GM23338 (cell line): ENCODE measurements at regions not wholly inside any gene's neighbourhood (a gene's known extent, or its start where the extent isn't known, plus 50 kb on each side); places are given as distances from the start of the nearest gene placed in this dataset.

Experiments used
- ATAC-seq: fragments of 200-7000 bp; cut with Tn5 transposase; 3 replicates; pipeline ENCODE4 v1.9.1; 2020
- DNase-seq: peaks from one replicate; pipeline ENCODE4 v3.0.0-alpha.2; 2015; ENCODE audit warnings: low spot score
- H2AFZ ChIP-seq: fragments of 200-600 bp; sonication (generic); 2 replicates; pipeline ENCODE4 v1.8.0; 2016; ENCODE audit warnings: antibody characterized with exemption, mild to moderate bottlenecking, moderate library complexity
- H3F3A ChIP-seq: fragments of 200-600 bp; sonication (generic); replicated peaks from 2 replicates; pipeline ENCODE4 v1.8.0; 2017; ENCODE audit warnings: antibody characterized with exemption, mixed run types, low read depth
- H3K27ac ChIP-seq: fragments of 200-600 bp; sonication (generic); 2 replicates; pipeline ENCODE4 v1.6.1; 2016; ENCODE audit warnings: low read depth
- H3K27me3 ChIP-seq: fragments of 200-600 bp; sonication (generic); 2 replicates; pipeline ENCODE4 v1.8.0; 2016; ENCODE audit warnings: mild to moderate bottlenecking, mixed run types, moderate library complexity; ENCODE audit not compliant: insufficient read depth
- H3K36me3 ChIP-seq: fragments of 200-600 bp; sonication (generic); 2 replicates; pipeline ENCODE4 v1.8.0; 2016; ENCODE audit warnings: mild to moderate bottlenecking; ENCODE audit not compliant: insufficient read depth
- H3K4me1 ChIP-seq: fragments of 200-600 bp; sonication (generic); 2 replicates; pipeline ENCODE4 v1.8.0; 2016; ENCODE audit warnings: mild to moderate bottlenecking, moderate library complexity; ENCODE audit not compliant: insufficient read depth
- H3K4me2 ChIP-seq: fragments of 200-600 bp; sonication (generic); 2 replicates; pipeline ENCODE4 v1.7.1; 2017; ENCODE audit warnings: mixed run types
- H3K4me3 ChIP-seq: fragments of 200-600 bp; sonication (generic); 2 replicates; pipeline ENCODE4 v1.6.1; 2016; ENCODE audit warnings: mixed run types
- H3K79me2 ChIP-seq: fragments of 200-600 bp; sonication (generic); replicated peaks from 2 replicates; pipeline ENCODE4 v1.8.0; 2017; ENCODE audit warnings: mild to moderate bottlenecking; ENCODE audit not compliant: insufficient read depth
- H3K9me2 ChIP-seq: fragments of 200-600 bp; sonication (generic); 2 replicates; pipeline ENCODE4 v1.8.0; 2017; ENCODE audit not compliant: insufficient read depth
- H4K20me1 ChIP-seq: fragments of 200-600 bp; sonication (generic); replicated peaks from 2 replicates; pipeline ENCODE4 v1.8.0; 2017; ENCODE audit warnings: mild to moderate bottlenecking; ENCODE audit not compliant: insufficient read depth
- H3K27ac Mint-ChIP-seq: 2 replicates; pipeline ENCODE4 v1.8.0; 2020; ENCODE audit warnings: inconsistent platforms, mild to moderate bottlenecking, moderate library complexity, mixed read lengths
- H3K27me3 Mint-ChIP-seq: 3 replicates; pipeline ENCODE4 v1.8.0; 2022; ENCODE audit warnings: low read depth, mild to moderate bottlenecking, moderate library complexity, mixed read lengths, inconsistent platforms; ENCODE audit not compliant: insufficient read depth, poor library complexity
- H3K36me3 Mint-ChIP-seq: 3 replicates; pipeline ENCODE4 v1.8.0; 2021; ENCODE audit warnings: low read depth, mild to moderate bottlenecking, inconsistent platforms, moderate library complexity, mixed read lengths
- H3K4me1 Mint-ChIP-seq: 3 replicates; pipeline ENCODE4 v1.8.0; 2020; ENCODE audit warnings: mild to moderate bottlenecking, inconsistent platforms, mixed read lengths
- H3K4me3 Mint-ChIP-seq: 3 replicates; pipeline ENCODE4 v1.8.0; 2021; ENCODE audit warnings: moderate library complexity, mild to moderate bottlenecking, inconsistent platforms, mixed read lengths
- H3K9me3 Mint-ChIP-seq: 3 replicates; pipeline ENCODE4 v1.8.0; 2020; ENCODE audit warnings: moderate library complexity, mild to moderate bottlenecking, inconsistent platforms, mixed read lengths
- CREB1 ChIP-seq: fragments of 250-450 bp; sonication (Bioruptor Pico); IDR thresholded peaks from 2 replicates; pipeline ENCODE4 v1.5.0; 2020; ENCODE audit warnings: low read depth, mild to moderate bottlenecking, moderate library complexity
- CTCF ChIP-seq, 2 experiments: fragments of 200-600 bp in 1 of 2; sonication (generic) in 1 of 2; conservative IDR thresholded peaks; 2 replicates each; pipeline versions ENCODE4 v1.5.1 to v1.6.1; 2016 to 2017; ENCODE audit warnings: antibody characterized with exemption in 2 of 2, low read depth in 2 of 2, mild to moderate bottlenecking in 2 of 2, moderate library complexity in 1 of 2
- ETS1 ChIP-seq: IDR thresholded peaks from 2 replicates; pipeline ENCODE4 v1.6.1; 2016; ENCODE audit warnings: antibody characterized with exemption
- EZH2 ChIP-seq: fragments of 200-600 bp; sonication (generic); IDR thresholded peaks from one replicate; pipeline ENCODE4 v1.8.0; 2017; ENCODE audit warnings: antibody characterized with exemption, mild to moderate bottlenecking, low read depth; ENCODE audit not compliant: unreplicated experiment
- EZH2phosphoT487 ChIP-seq: fragments of 200-600 bp; sonication (generic); IDR thresholded peaks from one replicate; pipeline ENCODE4 v1.8.1; 2018; ENCODE audit warnings: antibody characterized with exemption; ENCODE audit not compliant: unreplicated experiment
- JUNB ChIP-seq: IDR thresholded peaks from one replicate; pipeline ENCODE4 v1.6.1; 2016; ENCODE audit warnings: antibody characterized with exemption; ENCODE audit not compliant: unreplicated experiment
- NANOG ChIP-seq: IDR thresholded peaks from 2 replicates; pipeline ENCODE4 v1.6.1; 2016; ENCODE audit warnings: antibody characterized with exemption, borderline replicate concordance
- POLR2AphosphoS5 ChIP-seq: IDR thresholded peaks from 2 replicates; pipeline ENCODE4 v1.6.1; 2016; ENCODE audit warnings: antibody characterized with exemption, low read depth
- REST ChIP-seq: IDR thresholded peaks from one replicate; pipeline ENCODE4 v1.6.1; 2018; ENCODE audit warnings: antibody characterized with exemption; ENCODE audit not compliant: unreplicated experiment
- STAT1 ChIP-seq: IDR thresholded peaks from one replicate; pipeline ENCODE4 v1.6.1; 2016; ENCODE audit warnings: antibody characterized with exemption; ENCODE audit not compliant: unreplicated experiment
- ZNF114 ChIP-seq: fragments of 250-450 bp; sonication (Bioruptor Pico); IDR thresholded peaks from 2 replicates; pipeline ENCODE4 v1.5.0; 2020; ENCODE audit warnings: mild to moderate bottlenecking, moderate library complexity

- 0 out of 2 replicates have a peak, but pooled peaks cover 6% of the 10 kb centered on the region for H3K9me2 ChIP-seq
- Mint-ChIP-seq H3K27me3 (no peaks in the 10 kb centered on the region), H3K36me3 (peaks cover 12% of the 10 kb centered on the region; the same call in 2 of the 3 replicates), H3K4me1 (peaks cover 11% of the 10 kb centered on the region; the same call in 2 of the 3 replicates), H3K27ac (no peak overlapping the region), H3K4me3 (no peak overlapping the region), H3K9me3 (peaks cover 14% of the 10 kb centered on the region)
- no peaks in the 10 kb centered on the region for H3K27me3 ChIP-seq
- no peaks in the 10 kb centered on the region for H3K4me1 ChIP-seq
- H3K4me2 ChIP-seq = no peak overlapping the region
- H3F3A ChIP-seq = no peaks in the 10 kb centered on the region
- no peaks in the 10 kb centered on the region for H4K20me1 ChIP-seq
- no peak overlapping the region for H3K27ac ChIP-seq
- no peak overlapping the region for H3K4me3 ChIP-seq
- no peaks in the 10 kb centered on the region for H3K79me2 ChIP-seq
- H3K36me3 ChIP-seq = no peaks in the 10 kb centered on the region
- TF ChIP-seq JUNB = no peak
- TF ChIP-seq EZH2 = no peak
- no peak for TF ChIP-seq STAT1
- no peak for TF ChIP-seq NANOG
- TF ChIP-seq EZH2phosphoT487 = no peak
- TF ChIP-seq REST = no peak
- no peak for TF ChIP-seq CREB1
- no peak for TF ChIP-seq ZNF114 (CRISPR knock-in tag)
- no peak for TF ChIP-seq POLR2AphosphoS5
- no peak for TF ChIP-seq ETS1
- H2AFZ ChIP-seq = no peak overlapping the region
- no peak for DNase-seq
- no peak for ATAC-seq
Measured at GRCh38 chr10:128777342-128777741, 651.1 kb upstream of the MKI67 start.

GRCh38 chr10:128779416-128779815 lies 653.2 kb upstream of the MKI67 start:
- Histone ChIP-seq H3K4me3 (no peak overlapping the region), H3K4me1 (no peaks in the 10 kb centered on the region), H3K79me2 (no peaks in the 10 kb centered on the region), H2AFZ (no peak overlapping the region), H3K9me2 (0 out of 2 replicates have a peak, but pooled peaks cover 6% of the 10 kb centered on the region), H3K27me3 (no peaks in the 10 kb centered on the region), H3K36me3 (no peaks in the 10 kb centered on the region), H3F3A (no peaks in the 10 kb centered on the region), H4K20me1 (no peaks in the 10 kb centered on the region), H3K4me2 (no peak overlapping the region), H3K27ac (no peak overlapping the region)
- H3K27ac Mint-ChIP-seq = no peak overlapping the region
- no peak overlapping the region for H3K4me3 Mint-ChIP-seq
- peaks cover 11% of the 10 kb centered on the region; the same call in 2 of the 3 replicates for H3K4me1 Mint-ChIP-seq
- no peak for ATAC-seq
- no peaks in the 10 kb centered on the region for H3K9me3 Mint-ChIP-seq
- DNase-seq = no peak
- no peaks in the 10 kb centered on the region for H3K36me3 Mint-ChIP-seq
- no peaks in the 10 kb centered on the region for H3K27me3 Mint-ChIP-seq
- no peak for TF ChIP-seq JUNB
- TF ChIP-seq ZNF114 (CRISPR knock-in tag) = no peak
- TF ChIP-seq STAT1 = no peak
- TF ChIP-seq CTCF (conservative IDR thresholded peaks at IDR 0.05; ENCODE audit: low read depth in 2 of 2) = no peak
- no peak for TF ChIP-seq NANOG
- TF ChIP-seq POLR2AphosphoS5 = no peak
